ENCODE measurements at regions not wholly inside any gene's neighbourhood (a gene's known extent, or its start where the extent isn't known, plus 50 kb on each side); places are given as distances from the start of the nearest gene placed in this dataset.

DNA sequence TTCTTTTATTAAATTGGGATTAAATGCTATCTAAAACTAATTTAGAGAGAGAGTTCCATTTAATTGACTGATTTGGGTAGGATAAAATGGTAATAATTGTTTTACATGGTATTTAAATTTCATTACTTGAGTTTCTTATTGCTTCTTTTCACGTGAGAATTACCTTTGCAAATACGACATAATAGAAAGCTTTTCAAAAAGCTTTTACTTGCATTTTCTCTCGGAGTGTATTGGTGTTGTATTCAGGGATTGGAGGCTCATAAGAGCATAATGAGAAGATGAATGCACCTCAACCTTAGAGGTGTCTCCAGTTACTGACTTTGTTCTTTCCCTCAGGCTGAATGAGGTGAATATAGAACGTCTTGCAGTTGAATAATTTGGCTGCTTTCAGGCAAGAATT lies 67.4 kb upstream of the CPHXL start:
- TF ChIP-seq, protein P1, sequence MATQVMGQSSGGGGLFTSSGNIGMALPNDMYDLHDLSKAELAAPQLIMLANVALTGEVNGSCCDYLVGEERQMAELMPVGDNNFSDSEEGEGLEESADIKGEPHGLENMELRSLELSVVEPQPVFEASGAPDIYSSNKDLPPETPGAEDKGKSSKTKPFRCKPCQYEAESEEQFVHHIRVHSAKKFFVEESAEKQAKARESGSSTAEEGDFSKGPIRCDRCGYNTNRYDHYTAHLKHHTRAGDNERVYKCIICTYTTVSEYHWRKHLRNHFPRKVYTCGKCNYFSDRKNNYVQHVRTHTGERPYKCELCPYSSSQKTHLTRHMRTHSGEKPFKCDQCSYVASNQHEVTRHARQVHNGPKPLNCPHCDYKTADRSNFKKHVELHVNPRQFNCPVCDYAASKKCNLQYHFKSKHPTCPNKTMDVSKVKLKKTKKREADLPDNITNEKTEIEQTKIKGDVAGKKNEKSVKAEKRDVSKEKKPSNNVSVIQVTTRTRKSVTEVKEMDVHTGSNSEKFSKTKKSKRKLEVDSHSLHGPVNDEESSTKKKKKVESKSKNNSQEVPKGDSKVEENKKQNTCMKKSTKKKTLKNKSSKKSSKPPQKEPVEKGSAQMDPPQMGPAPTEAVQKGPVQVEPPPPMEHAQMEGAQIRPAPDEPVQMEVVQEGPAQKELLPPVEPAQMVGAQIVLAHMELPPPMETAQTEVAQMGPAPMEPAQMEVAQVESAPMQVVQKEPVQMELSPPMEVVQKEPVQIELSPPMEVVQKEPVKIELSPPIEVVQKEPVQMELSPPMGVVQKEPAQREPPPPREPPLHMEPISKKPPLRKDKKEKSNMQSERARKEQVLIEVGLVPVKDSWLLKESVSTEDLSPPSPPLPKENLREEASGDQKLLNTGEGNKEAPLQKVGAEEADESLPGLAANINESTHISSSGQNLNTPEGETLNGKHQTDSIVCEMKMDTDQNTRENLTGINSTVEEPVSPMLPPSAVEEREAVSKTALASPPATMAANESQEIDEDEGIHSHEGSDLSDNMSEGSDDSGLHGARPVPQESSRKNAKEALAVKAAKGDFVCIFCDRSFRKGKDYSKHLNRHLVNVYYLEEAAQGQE (IDR thresholded peaks at IDR 0.05): no peak
- TF ChIP-seq PBX3 (IDR thresholded peaks at IDR 0.05) (no peak), MYC (IDR thresholded peaks at IDR 0.05; ENCODE audit: borderline replicate concordance, low read length) (no peak), TFCP2L1 (CRISPR knock-in tag; IDR thresholded peaks at IDR 0.05) (no peak), USF2 (IDR thresholded peaks at IDR 0.05) (no peak), JUN (IDR thresholded peaks at IDR 0.05) (no peak), CEBPB (IDR thresholded peaks at IDR 0.05) (no peak), POLR2A (IDR thresholded peaks at IDR 0.05; ENCODE audit: low read length) (no peak), NR3C1 (IDR thresholded peaks at IDR 0.05) (no peak), HOXA7 (CRISPR knock-in tag; IDR thresholded peaks at IDR 0.05) (no peak), RFX5 (IDR thresholded peaks at IDR 0.05) (no peak), EP300 (IDR thresholded peaks at IDR 0.05) (no peak), MAZ (IDR thresholded peaks at IDR 0.05; ENCODE audit: borderline replicate concordance, low read depth, low read length) (no peak)
- TF ChIP-seq, protein P2, sequence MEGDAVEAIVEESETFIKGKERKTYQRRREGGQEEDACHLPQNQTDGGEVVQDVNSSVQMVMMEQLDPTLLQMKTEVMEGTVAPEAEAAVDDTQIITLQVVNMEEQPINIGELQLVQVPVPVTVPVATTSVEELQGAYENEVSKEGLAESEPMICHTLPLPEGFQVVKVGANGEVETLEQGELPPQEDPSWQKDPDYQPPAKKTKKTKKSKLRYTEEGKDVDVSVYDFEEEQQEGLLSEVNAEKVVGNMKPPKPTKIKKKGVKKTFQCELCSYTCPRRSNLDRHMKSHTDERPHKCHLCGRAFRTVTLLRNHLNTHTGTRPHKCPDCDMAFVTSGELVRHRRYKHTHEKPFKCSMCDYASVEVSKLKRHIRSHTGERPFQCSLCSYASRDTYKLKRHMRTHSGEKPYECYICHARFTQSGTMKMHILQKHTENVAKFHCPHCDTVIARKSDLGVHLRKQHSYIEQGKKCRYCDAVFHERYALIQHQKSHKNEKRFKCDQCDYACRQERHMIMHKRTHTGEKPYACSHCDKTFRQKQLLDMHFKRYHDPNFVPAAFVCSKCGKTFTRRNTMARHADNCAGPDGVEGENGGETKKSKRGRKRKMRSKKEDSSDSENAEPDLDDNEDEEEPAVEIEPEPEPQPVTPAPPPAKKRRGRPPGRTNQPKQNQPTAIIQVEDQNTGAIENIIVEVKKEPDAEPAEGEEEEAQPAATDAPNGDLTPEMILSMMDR (IDR thresholded peaks at IDR 0.05): no peak
